SK-N-SH (cell line): ENCODE measurements at regions not wholly inside any gene's neighbourhood (a gene's known extent, or its start where the extent isn't known, plus 50 kb on each side); places are given as distances from the start of the nearest gene placed in this dataset.
"Not testable (repeated sequence)": the region's sequence is repeated elsewhere in the genome, so short reads cannot be mapped to it uniquely, and the experiment has no call there.

ENCODE experiments used
- CTCF ChIA-PET: fragments of 300-600, 350-600 bp; formaldehyde crosslinking; extraction: SDS; loops from one replicate; lab custom pipeline; 2021; lab: Yijun Ruan, JAX
- POLR2A ChIA-PET: fragments of 350-600 bp; sonication (Branson Sonifier 250); formaldehyde crosslinking; extraction: SDS; loops from one replicate; lab custom pipeline; 2020; ENCODE audit warnings: antibody characterized with exemption, inconsistent platforms; lab: Yijun Ruan, JAX
- DNase-seq: peaks from one replicate; pipeline ENCODE4 v3.0.0; 2012
- H2AFZ ChIP-seq: fragments of 200-600 bp; sonication (generic); 2 replicates; pipeline ENCODE4 v1.8.1; 2016; ENCODE audit warnings: antibody characterized with exemption, mild to moderate bottlenecking, low read depth
- H3F3A ChIP-seq: fragments of 200-600 bp; sonication (generic); replicated peaks from 2 replicates; pipeline ENCODE3; 2016; ENCODE audit warnings: antibody characterized with exemption, mild to moderate bottlenecking; ENCODE audit not compliant: insufficient read depth
- H3K27ac ChIP-seq, 2 experiments: fragments of 200-500 bp in 1 of 2; fragments of 200-600 bp in 1 of 2; sonication (Bioruptor generic) in 1 of 2; sonication (generic), shearing (Covaris generic) in 1 of 2; 2 replicates each; pipeline versions ENCODE4 v1.5.1 to v1.6.1; 2014 to 2016; ENCODE audit warnings: low read depth in 2 of 2, inconsistent platforms in 1 of 2, low read length in 1 of 2, mild to moderate bottlenecking in 1 of 2, mixed read lengths in 1 of 2
- H3K27me3 ChIP-seq: fragments of 200-600 bp; sonication (generic), shearing (Covaris generic); 2 replicates; pipeline ENCODE4 v1.6.1; 2016; ENCODE audit warnings: mixed run types; ENCODE audit not compliant: insufficient read depth
- H3K36me3 ChIP-seq, 2 experiments: fragments of 200-500 bp in 1 of 2; fragments of 200-600 bp in 1 of 2; sonication (Bioruptor generic) in 1 of 2; sonication (generic) in 1 of 2; replicated peaks in 1 of 2; 2 replicates each; pipeline versions ENCODE3 to v1.5.1; 2014 to 2016; ENCODE audit warnings: low read length in 1 of 2, mild to moderate bottlenecking in 1 of 2; ENCODE audit not compliant: insufficient read depth in 2 of 2, control insufficient read depth in 1 of 2
- H3K4me1 ChIP-seq, 2 experiments: fragments of 200-500 bp in 1 of 2; fragments of 200-600 bp in 1 of 2; sonication (Bioruptor generic) in 1 of 2; sonication (generic), shearing (Covaris generic) in 1 of 2; 2 replicates each; pipeline versions ENCODE4 v1.5.1 to v1.6.1; 2014 to 2016; ENCODE audit warnings: low read depth in 1 of 2, low read length in 1 of 2, mixed run types in 1 of 2; ENCODE audit not compliant: insufficient read depth in 2 of 2, control insufficient read depth in 1 of 2
- H3K4me2 ChIP-seq: fragments of 200-600 bp; sonication (generic), shearing (Covaris generic); 2 replicates; pipeline ENCODE4 v1.6.1; 2017; ENCODE audit warnings: mixed run types
- H3K4me3 ChIP-seq, 2 experiments: fragments of 200-500 bp in 1 of 2; fragments of 200-600 bp in 1 of 2; sonication (Bioruptor generic) in 1 of 2; sonication (generic), shearing (Covaris generic) in 1 of 2; 2 replicates each; pipeline versions ENCODE4 v1.5.1 to v1.8.1; 2014 to 2016; ENCODE audit warnings: low read depth in 2 of 2, inconsistent platforms in 1 of 2, low read length in 1 of 2, mild to moderate bottlenecking in 1 of 2, mixed read lengths in 1 of 2, moderate library complexity in 1 of 2
- H3K79me2 ChIP-seq: fragments of 200-600 bp; sonication (generic); 2 replicates; pipeline ENCODE4 v1.8.1; 2017; ENCODE audit warnings: mild to moderate bottlenecking; ENCODE audit not compliant: insufficient read depth
- H3K9ac ChIP-seq: fragments of 200-600 bp; sonication (generic); 2 replicates; pipeline ENCODE4 v1.6.1; 2017; ENCODE audit warnings: mixed run types
- H3K9me2 ChIP-seq: fragments of 200-600 bp; sonication (generic); 2 replicates; pipeline ENCODE4 v1.6.1; 2017; ENCODE audit warnings: mixed run types
- H3K9me3 ChIP-seq: fragments of 200-600 bp; sonication (generic); 2 replicates; pipeline ENCODE4 v1.6.1; 2017; ENCODE audit warnings: mixed run types, mild to moderate bottlenecking, moderate library complexity
- H4K20me1 ChIP-seq: fragments of 200-600 bp; sonication (generic); 2 replicates; pipeline ENCODE4 v1.6.1; 2017; ENCODE audit warnings: mild to moderate bottlenecking, mixed run types; ENCODE audit not compliant: insufficient read depth
- CTCF ChIP-seq: fragments of 200-600 bp; sonication (generic); IDR thresholded peaks from 2 replicates; pipeline ENCODE4 v1.6.1; 2017; ENCODE audit warnings: antibody characterized with exemption, mild to moderate bottlenecking, moderate library complexity
- EP300 ChIP-seq, 2 experiments: IDR thresholded peaks; 2 replicates each; pipeline versions ENCODE4 v1.4.0 to v1.6.1; 2012; ENCODE audit warnings: borderline replicate concordance in 1 of 2, low read depth in 1 of 2, low read length in 1 of 2
- FOSL2 ChIP-seq: IDR thresholded peaks from 2 replicates; pipeline ENCODE4 v1.4.0; 2012; ENCODE audit warnings: low read depth, mild to moderate bottlenecking, moderate library complexity, borderline replicate concordance
- FOXJ3 ChIP-seq: sonication (generic); formaldehyde crosslinking; IDR thresholded peaks from 2 replicates; pipeline ENCODE4 v1.5.1; 2020; ENCODE audit warnings: mild to moderate bottlenecking, missing genetic modification reagents
- GABPA ChIP-seq: IDR thresholded peaks from 2 replicates; pipeline ENCODE4 v1.4.0; 2012; ENCODE audit warnings: low read depth, mild to moderate bottlenecking
- JUND ChIP-seq: IDR thresholded peaks from 2 replicates; pipeline ENCODE4 v1.4.0; 2012
- MEF2A ChIP-seq: IDR thresholded peaks from 2 replicates; pipeline ENCODE4 v1.4.0; 2012; ENCODE audit warnings: low read depth, borderline replicate concordance
- MXI1 ChIP-seq: IDR thresholded peaks from 2 replicates; pipeline ENCODE4 v1.6.1; 2012; ENCODE audit warnings: mild to moderate bottlenecking, low read depth, low read length, improper control_type of control experiment
- NRF1 ChIP-seq: IDR thresholded peaks from 2 replicates; pipeline ENCODE4 v1.6.1; 2012; ENCODE audit warnings: low read depth, mild to moderate bottlenecking, low read length
- RAD21 ChIP-seq: IDR thresholded peaks from 2 replicates; pipeline ENCODE4 v1.6.1; 2012; ENCODE audit warnings: mild to moderate bottlenecking, low read length
- RCOR1 ChIP-seq: fragments of 150-350 bp; IDR thresholded peaks from 2 replicates; pipeline ENCODE4 v1.6.1; 2017; ENCODE audit warnings: antibody characterized with exemption, low read length
- RXRA ChIP-seq: IDR thresholded peaks from 2 replicates; pipeline ENCODE4 v1.4.0; 2012; ENCODE audit warnings: low read depth, mild to moderate bottlenecking, borderline replicate concordance
- SIN3A ChIP-seq: IDR thresholded peaks from 2 replicates; pipeline ENCODE4 v1.6.1; 2012; ENCODE audit warnings: low read depth, mild to moderate bottlenecking, low read length, moderate library complexity, borderline replicate concordance
- TAF1 ChIP-seq: IDR thresholded peaks from 2 replicates; pipeline ENCODE4 v1.6.1; 2012; ENCODE audit warnings: low read depth, mild to moderate bottlenecking, low read length, moderate library complexity, borderline replicate concordance
- TCF12 ChIP-seq: IDR thresholded peaks from 2 replicates; pipeline ENCODE4 v1.4.0; 2012
- YY1 ChIP-seq: IDR thresholded peaks from 2 replicates; pipeline ENCODE4 v1.4.0; 2012; ENCODE audit warnings: low read depth, mild to moderate bottlenecking
- WGBS: methylation state at CpG from one replicate; pipeline ENCODE4 v1.1.6; 2017; ENCODE audit warnings: low lambda C conversion rate; 5-methylcytosine and 5-hydroxymethylcytosine counted together
- TF ChIP-seq, protein P1 (sequence below): fragments of 150-350 bp; IDR thresholded peaks from 2 replicates; pipeline ENCODE4 v1.6.1; 2016; ENCODE audit warnings: mild to moderate bottlenecking, low read depth, low read length
- TF ChIP-seq, protein P2 (sequence below): IDR thresholded peaks from 2 replicates; pipeline ENCODE4 v1.6.1; 2012; ENCODE audit warnings: mild to moderate bottlenecking, low read depth, low read length, moderate library complexity

DNA sequence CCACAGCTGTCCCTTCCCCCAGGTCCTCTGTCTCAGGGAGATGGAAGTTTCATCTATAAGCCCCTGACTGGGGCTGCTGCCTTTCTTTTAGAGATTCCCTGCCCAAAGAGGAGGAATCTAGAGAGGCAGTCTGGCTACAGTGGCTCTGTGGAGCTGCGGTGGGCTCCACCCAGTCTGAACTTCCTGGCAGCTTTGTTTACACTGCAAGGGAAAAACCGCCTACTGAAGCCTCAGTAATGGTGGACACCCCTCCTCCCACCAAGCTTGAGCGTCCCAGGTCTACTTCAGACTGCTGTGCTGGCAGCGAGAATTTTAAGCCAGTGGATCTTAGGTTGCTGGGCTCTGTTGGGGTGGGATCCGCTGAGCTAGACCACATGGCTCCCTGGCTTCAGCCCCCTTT, 184.1 kb upstream of the SLC35B3 start:
- H3K9me2 ChIP-seq, H3K36me3 ChIP-seq, H3K27me3 ChIP-seq, H3K4me2 ChIP-seq, H3K9ac ChIP-seq, H3K27ac ChIP-seq, H2AFZ ChIP-seq, H3K4me3 ChIP-seq, H3K4me1 ChIP-seq, POLR2A ChIA-PET, H3K79me2 ChIP-seq, CTCF ChIA-PET, H3F3A ChIP-seq, H4K20me1 ChIP-seq, DNase-seq, H3K9me3 ChIP-seq: not testable (repeated sequence)
- 56% methylated on average over 2 of the region's 5 CpGs for WGBS

- Histone ChIP-seq H4K20me1 (no peaks in the 10 kb centered on the region), H3K4me1 (no peaks in the 10 kb centered on the region), H3F3A (no peaks in the 10 kb centered on the region), H3K36me3 (no peaks in the 10 kb centered on the region), H3K9me3 (no peaks in the 10 kb centered on the region; the same call in 1 of the 2 replicates), H3K9me2 (no peaks in the 10 kb centered on the region), H2AFZ (no peak overlapping the region), H3K27me3 (no peaks in the 10 kb centered on the region), H3K4me3 (no peak overlapping the region), H3K79me2 (no peaks in the 10 kb centered on the region), H3K9ac (no peak overlapping the region), H3K4me2 (no peak overlapping the region), H3K27ac (no peak overlapping the region)
- ChIA-PET CTCF (no interaction called here), POLR2A (no interaction called here)
- 26% methylated on average over 5 of the region's 5 CpGs for WGBS
- DNase-seq = no peak
- TF ChIP-seq TAF1 (no peak), MXI1 (no peak), FOSL2 (no peak), FOXJ3 (no peak), RCOR1 (no peak), MEF2A (no peak), SIN3A (no peak), TCF12 (no peak), CTCF (no peak), EP300 (IDR thresholded peaks at IDR 0.05; ENCODE audit: borderline replicate concordance in 1 of 2, low read depth in 1 of 2, low read length in 1 of 2) (no peak), JUND (no peak), GABPA (no peak), RAD21 (no peak), RXRA (no peak), NRF1 (no peak), YY1 (no peak)
- TF ChIP-seq, protein P1, sequence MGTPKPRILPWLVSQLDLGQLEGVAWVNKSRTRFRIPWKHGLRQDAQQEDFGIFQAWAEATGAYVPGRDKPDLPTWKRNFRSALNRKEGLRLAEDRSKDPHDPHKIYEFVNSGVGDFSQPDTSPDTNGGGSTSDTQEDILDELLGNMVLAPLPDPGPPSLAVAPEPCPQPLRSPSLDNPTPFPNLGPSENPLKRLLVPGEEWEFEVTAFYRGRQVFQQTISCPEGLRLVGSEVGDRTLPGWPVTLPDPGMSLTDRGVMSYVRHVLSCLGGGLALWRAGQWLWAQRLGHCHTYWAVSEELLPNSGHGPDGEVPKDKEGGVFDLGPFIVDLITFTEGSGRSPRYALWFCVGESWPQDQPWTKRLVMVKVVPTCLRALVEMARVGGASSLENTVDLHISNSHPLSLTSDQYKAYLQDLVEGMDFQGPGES = no peak
- TF ChIP-seq, protein P2, sequence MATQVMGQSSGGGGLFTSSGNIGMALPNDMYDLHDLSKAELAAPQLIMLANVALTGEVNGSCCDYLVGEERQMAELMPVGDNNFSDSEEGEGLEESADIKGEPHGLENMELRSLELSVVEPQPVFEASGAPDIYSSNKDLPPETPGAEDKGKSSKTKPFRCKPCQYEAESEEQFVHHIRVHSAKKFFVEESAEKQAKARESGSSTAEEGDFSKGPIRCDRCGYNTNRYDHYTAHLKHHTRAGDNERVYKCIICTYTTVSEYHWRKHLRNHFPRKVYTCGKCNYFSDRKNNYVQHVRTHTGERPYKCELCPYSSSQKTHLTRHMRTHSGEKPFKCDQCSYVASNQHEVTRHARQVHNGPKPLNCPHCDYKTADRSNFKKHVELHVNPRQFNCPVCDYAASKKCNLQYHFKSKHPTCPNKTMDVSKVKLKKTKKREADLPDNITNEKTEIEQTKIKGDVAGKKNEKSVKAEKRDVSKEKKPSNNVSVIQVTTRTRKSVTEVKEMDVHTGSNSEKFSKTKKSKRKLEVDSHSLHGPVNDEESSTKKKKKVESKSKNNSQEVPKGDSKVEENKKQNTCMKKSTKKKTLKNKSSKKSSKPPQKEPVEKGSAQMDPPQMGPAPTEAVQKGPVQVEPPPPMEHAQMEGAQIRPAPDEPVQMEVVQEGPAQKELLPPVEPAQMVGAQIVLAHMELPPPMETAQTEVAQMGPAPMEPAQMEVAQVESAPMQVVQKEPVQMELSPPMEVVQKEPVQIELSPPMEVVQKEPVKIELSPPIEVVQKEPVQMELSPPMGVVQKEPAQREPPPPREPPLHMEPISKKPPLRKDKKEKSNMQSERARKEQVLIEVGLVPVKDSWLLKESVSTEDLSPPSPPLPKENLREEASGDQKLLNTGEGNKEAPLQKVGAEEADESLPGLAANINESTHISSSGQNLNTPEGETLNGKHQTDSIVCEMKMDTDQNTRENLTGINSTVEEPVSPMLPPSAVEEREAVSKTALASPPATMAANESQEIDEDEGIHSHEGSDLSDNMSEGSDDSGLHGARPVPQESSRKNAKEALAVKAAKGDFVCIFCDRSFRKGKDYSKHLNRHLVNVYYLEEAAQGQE = no peak
Measured at GRCh38 chr6:8608737-8609136, 173.4 kb upstream of the SLC35B3 start.
